MCF 10A (cell line): ENCODE measurements at regions not wholly inside any gene's neighbourhood (a gene's known extent, or its start where the extent isn't known, plus 50 kb on each side); places are given as distances from the start of the nearest gene placed in this dataset.

Experiments
- BruUV-seq: library from RNA; stranded (reverse); fragments of 400-500 nt; replicated peaks from 2 replicates; lab custom pipeline; 2021; lab: Mats Ljungman, UMichigan
- CTCF ChIA-PET: fragments of 300-600 bp; sonication (Branson Sonifier 250); formaldehyde crosslinking; extraction: SDS; loops from one replicate; lab custom pipeline; 2021; ENCODE audit warnings: antibody characterized with exemption, inconsistent platforms; lab: Yijun Ruan, JAX
- POLR2A ChIA-PET: fragments of 300-600, 350-650 bp; sonication (Branson Sonifier 250); formaldehyde crosslinking; extraction: SDS; loops from one replicate; lab custom pipeline; 2020; ENCODE audit warnings: antibody characterized with exemption, inconsistent platforms; lab: Yijun Ruan, JAX
- DNase-seq: peaks from one replicate; pipeline ENCODE4 v3.0.0-alpha.2; 2018; ENCODE audit not compliant: unreplicated experiment
- H3K27ac Mint-ChIP-seq: one replicate; pipeline ENCODE4 v1.8.0; 2022; ENCODE audit warnings: mild to moderate bottlenecking, low read depth, mixed read lengths; ENCODE audit not compliant: unreplicated experiment
- H3K27me3 Mint-ChIP-seq: one replicate; pipeline ENCODE4 v1.8.0; 2022; ENCODE audit warnings: mixed read lengths; ENCODE audit not compliant: insufficient read depth, unreplicated experiment
- H3K36me3 Mint-ChIP-seq: one replicate; pipeline ENCODE4 v1.8.0; 2022; ENCODE audit warnings: mild to moderate bottlenecking, moderate library complexity, mixed read lengths; ENCODE audit not compliant: insufficient read depth, unreplicated experiment
- H3K4me1 Mint-ChIP-seq: one replicate; pipeline ENCODE4 v1.8.0; 2022; ENCODE audit warnings: mixed read lengths; ENCODE audit not compliant: insufficient read depth, unreplicated experiment
- H3K4me3 Mint-ChIP-seq: one replicate; pipeline ENCODE4 v1.8.0; 2022; ENCODE audit warnings: mild to moderate bottlenecking, moderate library complexity, mixed read lengths; ENCODE audit not compliant: unreplicated experiment
- H3K9me3 Mint-ChIP-seq: one replicate; pipeline ENCODE4 v1.8.0; 2022; ENCODE audit warnings: mixed read lengths; ENCODE audit not compliant: unreplicated experiment
- intact Hi-C: fragments of 100-400 bp; cut with micrococcal nuclease; formaldehyde crosslinking; loops from 2 replicates; pipeline ENCODE4 v1.14.1; 2022
- TF ChIP-seq, protein P1 (sequence below): fragments of 200-600 bp; IDR thresholded peaks from one replicate; pipeline ENCODE4 v1.8.0; 2022; ENCODE audit warnings: antibody characterized with exemption, mild to moderate bottlenecking; ENCODE audit not compliant: unreplicated experiment

DNA sequence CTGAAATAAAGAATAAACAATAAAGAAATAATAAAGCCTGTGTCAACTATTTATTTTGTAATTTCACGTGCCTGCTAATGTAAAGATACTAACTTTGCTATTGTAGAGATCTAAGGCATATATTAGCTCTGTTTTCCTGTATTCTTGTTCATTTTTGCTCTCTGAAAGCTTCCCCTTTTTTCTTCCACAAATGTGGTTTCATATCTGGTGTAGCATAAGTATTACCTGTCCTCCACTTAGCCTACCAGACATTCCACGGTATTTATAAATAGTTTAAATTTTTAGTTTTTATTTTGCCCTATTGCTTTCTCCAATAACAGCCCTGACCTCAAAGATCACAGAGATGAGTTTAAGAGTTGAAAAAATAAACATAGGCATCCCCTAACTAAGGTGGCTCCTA, 92.6 kb upstream of the ATP2B1 start:
- Mint-ChIP-seq H3K27me3 (no peaks in the 10 kb centered on the region), H3K27ac (no peak overlapping the region), H3K4me3 (no peak overlapping the region), H3K9me3 (no peaks in the 10 kb centered on the region), H3K36me3 (no peaks in the 10 kb centered on the region), H3K4me1 (peaks cover 6% of the 10 kb centered on the region)
- DNase-seq = no peak
- CTCF ChIA-PET = no interaction called here
- intact Hi-C loops = no loop called here
- POLR2A ChIA-PET = no interaction called here
- TF ChIP-seq, protein P1, sequence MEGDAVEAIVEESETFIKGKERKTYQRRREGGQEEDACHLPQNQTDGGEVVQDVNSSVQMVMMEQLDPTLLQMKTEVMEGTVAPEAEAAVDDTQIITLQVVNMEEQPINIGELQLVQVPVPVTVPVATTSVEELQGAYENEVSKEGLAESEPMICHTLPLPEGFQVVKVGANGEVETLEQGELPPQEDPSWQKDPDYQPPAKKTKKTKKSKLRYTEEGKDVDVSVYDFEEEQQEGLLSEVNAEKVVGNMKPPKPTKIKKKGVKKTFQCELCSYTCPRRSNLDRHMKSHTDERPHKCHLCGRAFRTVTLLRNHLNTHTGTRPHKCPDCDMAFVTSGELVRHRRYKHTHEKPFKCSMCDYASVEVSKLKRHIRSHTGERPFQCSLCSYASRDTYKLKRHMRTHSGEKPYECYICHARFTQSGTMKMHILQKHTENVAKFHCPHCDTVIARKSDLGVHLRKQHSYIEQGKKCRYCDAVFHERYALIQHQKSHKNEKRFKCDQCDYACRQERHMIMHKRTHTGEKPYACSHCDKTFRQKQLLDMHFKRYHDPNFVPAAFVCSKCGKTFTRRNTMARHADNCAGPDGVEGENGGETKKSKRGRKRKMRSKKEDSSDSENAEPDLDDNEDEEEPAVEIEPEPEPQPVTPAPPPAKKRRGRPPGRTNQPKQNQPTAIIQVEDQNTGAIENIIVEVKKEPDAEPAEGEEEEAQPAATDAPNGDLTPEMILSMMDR = no peak
- no TSS peak for BruUV-seq

DNA sequence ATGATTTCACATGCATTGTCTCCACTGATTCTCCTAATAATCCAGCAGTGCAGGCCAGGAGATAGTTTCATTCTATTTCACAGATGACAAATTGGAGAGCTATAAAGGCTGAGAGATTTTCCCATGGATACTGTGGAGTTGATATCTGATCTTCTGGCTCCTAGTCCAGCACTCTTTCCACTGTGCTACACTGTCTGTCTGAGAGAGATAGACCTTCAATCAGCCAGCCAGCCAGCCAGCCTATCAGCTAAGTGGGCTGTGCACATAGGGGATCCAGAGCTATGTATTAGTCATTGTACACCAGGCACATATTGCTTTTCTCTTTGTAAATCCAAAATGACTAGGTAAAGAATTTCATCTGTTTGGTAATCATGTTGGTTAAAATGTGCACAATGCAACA, 91.8 kb upstream of the ATP2B1 start:
- BruUV-seq = no TSS peak

DNA sequence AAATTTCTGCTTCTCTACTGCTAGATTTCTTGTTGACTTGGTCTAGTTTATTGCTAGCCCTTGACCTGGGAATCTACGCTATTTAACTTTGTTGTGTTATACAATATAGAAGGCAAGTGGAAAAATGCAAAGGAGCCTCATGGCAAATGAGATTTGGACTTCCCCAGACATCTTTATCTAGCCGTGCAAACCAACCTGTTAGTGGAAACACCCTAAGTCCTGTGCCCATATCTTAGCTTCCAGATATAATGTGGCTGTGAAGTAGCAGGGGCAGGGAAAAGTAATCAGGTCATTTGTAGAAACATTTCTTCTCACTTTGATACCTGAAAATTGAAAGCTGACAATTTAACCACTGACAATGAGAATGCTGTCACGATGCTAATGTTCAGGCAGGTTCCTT, 90.7 kb upstream of the ATP2B1 start:
- TF ChIP-seq, protein P1 = no peak
- BruUV-seq = no TSS peak
- Mint-ChIP-seq H3K9me3 (no peaks in the 10 kb centered on the region), H3K27me3 (no peaks in the 10 kb centered on the region), H3K36me3 (no peaks in the 10 kb centered on the region), H3K4me3 (no peak overlapping the region), H3K4me1 (peaks cover 6% of the 10 kb centered on the region), H3K27ac (no peak overlapping the region)
- ChIA-PET POLR2A (no interaction called here), CTCF (no interaction called here)
- intact Hi-C loops = no loop called here
- DNase-seq = no peak

More for the DNA sequence above, 91.8 kb upstream of the ATP2B1 start:
- CTCF ChIA-PET = no interaction called here
- Mint-ChIP-seq H3K36me3 (no peaks in the 10 kb centered on the region), H3K4me1 (peaks cover 6% of the 10 kb centered on the region), H3K27ac (no peak overlapping the region), H3K27me3 (no peaks in the 10 kb centered on the region), H3K9me3 (no peaks in the 10 kb centered on the region), H3K4me3 (no peak overlapping the region)
- no peak for DNase-seq
- TF ChIP-seq, protein P1 = no peak
- intact Hi-C loops = no loop called here
- POLR2A ChIA-PET = no interaction called here

DNA sequence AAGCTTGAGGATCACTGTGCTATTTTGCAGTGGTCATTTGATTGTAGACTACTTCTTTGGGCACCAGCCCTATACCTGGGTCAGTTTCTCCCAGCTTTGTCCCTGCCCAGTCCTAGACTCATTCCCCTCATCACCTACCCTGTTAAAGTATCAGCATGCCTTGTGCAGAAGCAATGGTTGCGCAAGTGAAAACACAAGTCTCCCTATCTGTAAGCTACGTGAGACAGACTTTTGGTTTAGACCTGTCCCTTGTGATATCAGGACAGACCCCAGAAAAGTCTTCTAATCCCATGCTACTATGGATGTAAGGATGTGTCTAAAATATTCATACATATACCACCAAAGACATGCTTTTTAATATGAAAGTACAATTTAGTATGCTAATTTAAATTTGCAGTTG, 88.8 kb upstream of the ATP2B1 start:
- Mint-ChIP-seq H3K9me3 (no peaks in the 10 kb centered on the region), H3K36me3 (no peaks in the 10 kb centered on the region), H3K27me3 (no peaks in the 10 kb centered on the region), H3K27ac (no peak overlapping the region), H3K4me3 (no peak overlapping the region), H3K4me1 (peaks cover 6% of the 10 kb centered on the region)
- ChIA-PET POLR2A (interaction anchor here (1.5 kb wide), 1 partner anchor 53 kb away, joined by 5 read pairs; no protein-coding TSS in a partner anchor), CTCF (no interaction called here)
- DNase-seq = no peak
- intact Hi-C loops = no loop called here
- TF ChIP-seq, protein P1 = no peak
- no TSS peak for BruUV-seq
